GM12878 (cell line): ENCODE measurements at regions not wholly inside any gene's neighbourhood (a gene's known extent, or its start where the extent isn't known, plus 50 kb on each side); places are given as distances from the start of the nearest gene placed in this dataset.

Experiments used
- ATAC-seq: fragments of 200-7000 bp; cut with Tn5 transposase; 3 replicates; pipeline ENCODE4 v1.9.1; 2020; ENCODE audit warnings: mild to moderate bottlenecking, moderate library complexity
- BruUV-seq: library from RNA; stranded (reverse); fragments of 400-500 nt; replicated peaks from 2 replicates; lab custom pipeline; 2021; lab: Mats Ljungman, UMichigan
- CTCF ChIA-PET: fragments of 300-600 bp; sonication (Branson Sonifier 250); formaldehyde crosslinking; extraction: SDS; loops from one replicate; lab custom pipeline; 2021; ENCODE audit warnings: inconsistent platforms; lab: Yijun Ruan, JAX
- POLR2A ChIA-PET: fragments of 350-600 bp; formaldehyde crosslinking; extraction: SDS; loops from one replicate; lab custom pipeline; 2021; ENCODE audit warnings: inconsistent platforms; lab: Charles Lee
- RAD21 ChIA-PET: fragments of 300-600 bp; sonication (Branson Sonifier 250); formaldehyde crosslinking; loops from one replicate; lab custom pipeline; 2023; ENCODE audit warnings: antibody characterized with exemption; ENCODE audit not compliant: unreplicated experiment; lab: Charles Lee
- SMC1A ChIA-PET: fragments of 300-600 bp; sonication (Branson Sonifier 250); formaldehyde crosslinking; loops from one replicate; lab custom pipeline; 2023; ENCODE audit not compliant: unreplicated experiment, uncharacterized antibody; lab: Charles Lee
- DNase-seq: peaks from one replicate; pipeline ENCODE4 v3.0.0-alpha.2; 2011; ENCODE audit warnings: low read depth, low spot score
- FAIRE-seq: peaks from 3 replicates; lab custom pipeline; 2011; peaks lifted over from hg19 to GRCh38; lab: Jason Lieb, UNC
- H2AFZ ChIP-seq: 2 replicates; pipeline ENCODE4 v1.6.0; 2011; ENCODE audit warnings: low read depth, low read length, control low read depth; ENCODE audit not compliant: control insufficient read depth
- H3K27ac ChIP-seq: 2 replicates; pipeline ENCODE4 v1.5.1; 2011; ENCODE audit warnings: control low read depth; ENCODE audit not compliant: control insufficient read depth, insufficient read depth
- H3K27me3 ChIP-seq, 2 experiments: replicated peaks in 1 of 2; 2 replicates each; pipeline versions ENCODE4 v1.6.0 to v1.6.1; 2011; ENCODE audit warnings: low read length in 1 of 2; ENCODE audit not compliant: control insufficient read depth in 2 of 2, insufficient read depth in 2 of 2
- H3K36me3 ChIP-seq, 2 experiments: 2 replicates each; pipeline ENCODE4 v1.5.1; 2011; ENCODE audit warnings: low read length in 1 of 2; ENCODE audit not compliant: control insufficient read depth in 2 of 2, insufficient read depth in 2 of 2
- H3K4me1 ChIP-seq: 2 replicates; pipeline ENCODE4 v1.6.1; 2011; ENCODE audit warnings: mild to moderate bottlenecking, low read length, moderate library complexity, mixed read lengths; ENCODE audit not compliant: control insufficient read depth, insufficient read depth
- H3K4me2 ChIP-seq: 2 replicates; pipeline ENCODE4 v1.6.0; 2011; ENCODE audit warnings: control low read depth; ENCODE audit not compliant: control insufficient read depth, insufficient read depth
- H3K4me3 ChIP-seq: fragments of 200-600 bp; sonication (generic); 2 replicates; pipeline ENCODE4 v1.5.1; 2016
- H3K79me2 ChIP-seq: 2 replicates; pipeline ENCODE4 v1.6.0; 2011; ENCODE audit warnings: low read length; ENCODE audit not compliant: control insufficient read depth, insufficient read depth
- H3K9ac ChIP-seq: 2 replicates; pipeline ENCODE4 v1.8.0; 2011; ENCODE audit warnings: low read length, control low read depth, mixed read lengths; ENCODE audit not compliant: control insufficient read depth, insufficient read depth
- H3K9me3 ChIP-seq: replicated peaks from 3 replicates; pipeline ENCODE4 v1.5.1; 2011; ENCODE audit warnings: mild to moderate bottlenecking, low read length; ENCODE audit not compliant: control insufficient read depth, insufficient read depth
- H4K20me1 ChIP-seq: 2 replicates; pipeline ENCODE4 v1.6.0; 2011; ENCODE audit not compliant: control insufficient read depth, insufficient read depth
- ASH2L ChIP-seq: fragments of 300-600, 200-600 bp; sonication (generic); IDR thresholded peaks from 2 replicates; pipeline ENCODE4 v1.6.1; 2017; ENCODE audit warnings: low read depth, mild to moderate bottlenecking, borderline replicate concordance
- BMI1 ChIP-seq: fragments of 450-650 bp; IDR thresholded peaks from 2 replicates; pipeline ENCODE4 v1.6.1; 2016; ENCODE audit warnings: mild to moderate bottlenecking, moderate library complexity, borderline replicate concordance
- BRCA1 ChIP-seq: IDR thresholded peaks from 2 replicates; pipeline ENCODE4 v1.6.1; 2011; ENCODE audit warnings: low read depth, low read length, improper control_type of control experiment
- CREM ChIP-seq: IDR thresholded peaks from 2 replicates; pipeline ENCODE4 v1.6.1; 2014; ENCODE audit warnings: antibody characterized with exemption, low read depth
- HDGF ChIP-seq: fragments of 450-650 bp; IDR thresholded peaks from 2 replicates; pipeline ENCODE4 v1.6.1; 2016; ENCODE audit warnings: antibody characterized with exemption
- MLLT1 ChIP-seq: fragments of 450-650 bp; IDR thresholded peaks from 2 replicates; pipeline ENCODE4 v1.6.1; 2016; ENCODE audit warnings: mild to moderate bottlenecking
- MTA2 ChIP-seq: fragments of 450-650 bp; IDR thresholded peaks from 2 replicates; pipeline ENCODE4 v1.6.1; 2016; ENCODE audit warnings: low read depth, mild to moderate bottlenecking, moderate library complexity
- MTA3 ChIP-seq: IDR thresholded peaks from 2 replicates; pipeline ENCODE4 v1.6.1; 2012; ENCODE audit warnings: low read length, inconsistent platforms, borderline replicate concordance
- PML ChIP-seq: IDR thresholded peaks from 2 replicates; pipeline ENCODE4 v1.6.1; 2012; ENCODE audit warnings: low read length, inconsistent platforms
- TAF1 ChIP-seq: IDR thresholded peaks from 2 replicates; pipeline ENCODE4 v1.6.1; 2011; ENCODE audit warnings: mild to moderate bottlenecking, low read depth, low read length, borderline replicate concordance
- ZBTB4 ChIP-seq: fragments of 450-650 bp; formaldehyde crosslinking; IDR thresholded peaks from 2 replicates; pipeline ENCODE4 v1.4.0; 2022; ENCODE audit warnings: mild to moderate bottlenecking, moderate library complexity
- ZBTB40 ChIP-seq: fragments of 450-650 bp; IDR thresholded peaks from 2 replicates; pipeline ENCODE4 v1.6.1; 2016; ENCODE audit warnings: mild to moderate bottlenecking, moderate library complexity, borderline replicate concordance
- ZNF207 ChIP-seq: fragments of 450-650 bp; IDR thresholded peaks from 2 replicates; pipeline ENCODE4 v1.6.1; 2014; ENCODE audit warnings: antibody characterized with exemption, mild to moderate bottlenecking, borderline replicate concordance
- WGBS: methylation state at CpG from one replicate; pipeline ENCODE4 v1.1.6; 2016; ENCODE audit warnings: low lambda C conversion rate; ENCODE audit not compliant: insufficient replicate concordance, insufficient coverage; ENCODE audit errors: missing lambda C conversion rate; 5-methylcytosine and 5-hydroxymethylcytosine counted together
- in situ Hi-C: fragments of 300-500 bp; cut with MboI; formaldehyde crosslinking; loops from 9 replicates; pipeline ENCODE4 v1.14.3; 2018; ENCODE audit warnings: mixed read lengths
- intact Hi-C: fragments of 100-400 bp; cut with micrococcal nuclease; formaldehyde crosslinking; loops from one replicate; pipeline ENCODE4 v1.14.2; 2022; ENCODE audit not compliant: unreplicated experiment

GRCh38 chr14:25820368-25820767, 770.4 kb upstream of the STXBP6 start:
- ChIA-PET SMC1A (no interaction called here), RAD21 (no interaction called here), CTCF (no interaction called here), POLR2A (no interaction called here)
- no peak overlapping the region for H3K9ac ChIP-seq
- H3K79me2 ChIP-seq = no peaks in the 10 kb centered on the region
- H3K27me3 ChIP-seq = no peaks in the 10 kb centered on the region
- H2AFZ ChIP-seq = no peak overlapping the region
- ATAC-seq (no peak), FAIRE-seq (no peak), DNase-seq (no peak)
- 0% methylated on average over 1 of the region's 1 CpG for WGBS
- intact Hi-C loops (no loop called here), in situ Hi-C loops (no loop called here)
- BruUV-seq = no TSS peak
- no peaks in the 10 kb centered on the region for H3K4me1 ChIP-seq
- no peak overlapping the region for H3K4me2 ChIP-seq
- no peaks in the 10 kb centered on the region; the same call in 2 of the 3 replicates for H3K9me3 ChIP-seq
- H4K20me1 ChIP-seq = no peaks in the 10 kb centered on the region
- no peak overlapping the region for H3K4me3 ChIP-seq
- H3K36me3 ChIP-seq = no peaks in the 10 kb centered on the region
- no peak for TF ChIP-seq MTA2
- TF ChIP-seq TAF1 = no peak
- no peak for TF ChIP-seq BMI1
- no peak for TF ChIP-seq MTA3
- TF ChIP-seq ZBTB40 = no peak
- no peak for TF ChIP-seq BRCA1
- TF ChIP-seq ZNF207 = no peak
- TF ChIP-seq ASH2L = no peak
- no peak for TF ChIP-seq MLLT1
- TF ChIP-seq ZBTB4 = no peak
- TF ChIP-seq PML = no peak
- no peak for TF ChIP-seq CREM
- no peak for TF ChIP-seq HDGF
- H3K27ac ChIP-seq = no peak overlapping the region
